Upper lobe of right lung (tissue), 1 donor: ENCODE measurements at regions not wholly inside any gene's neighbourhood (a gene's known extent, or its start where the extent isn't known, plus 50 kb on each side); places are given as distances from the start of the nearest gene placed in this dataset.

Source experiments
- ATAC-seq: fragments of 200-7000 bp; cut with Tn5 transposase; one replicate; pipeline ENCODE4 v1.9.1; 2020; ENCODE audit warnings: mild to moderate bottlenecking, moderate library complexity
- DNase-seq: peaks from one replicate; pipeline ENCODE4 v3.0.0-alpha.2; 2020
- H3K27ac ChIP-seq: fragments of 200-600 bp; one replicate; pipeline ENCODE4 v1.8.0; 2022
- H3K27me3 ChIP-seq: fragments of 200-600 bp; one replicate; pipeline ENCODE4 v1.8.0; 2022; ENCODE audit warnings: mild to moderate bottlenecking
- H3K36me3 ChIP-seq: fragments of 200-600 bp; one replicate; pipeline ENCODE4 v1.8.0; 2022
- H3K4me1 ChIP-seq: fragments of 200-600 bp; one replicate; pipeline ENCODE4 v1.8.0; 2022
- H3K4me3 ChIP-seq: fragments of 200-600 bp; one replicate; pipeline ENCODE4 v1.8.0; 2022; ENCODE audit warnings: mild to moderate bottlenecking
- H3K9me3 ChIP-seq: fragments of 200-600 bp; one replicate; pipeline ENCODE4 v1.8.0; 2022
- CTCF ChIP-seq: fragments of 200-600 bp; IDR thresholded peaks from one replicate; pipeline ENCODE4 v1.8.0; 2022; ENCODE audit warnings: antibody characterized with exemption
- intact Hi-C: fragments of 100-400 bp; cut with DNase I; formaldehyde crosslinking; loops from one replicate; pipeline ENCODE4 v1.11.0; 2022
- donor health status: DM: no; HTN: yes; CAD: no; lungs with severe emphysema.

DNA sequence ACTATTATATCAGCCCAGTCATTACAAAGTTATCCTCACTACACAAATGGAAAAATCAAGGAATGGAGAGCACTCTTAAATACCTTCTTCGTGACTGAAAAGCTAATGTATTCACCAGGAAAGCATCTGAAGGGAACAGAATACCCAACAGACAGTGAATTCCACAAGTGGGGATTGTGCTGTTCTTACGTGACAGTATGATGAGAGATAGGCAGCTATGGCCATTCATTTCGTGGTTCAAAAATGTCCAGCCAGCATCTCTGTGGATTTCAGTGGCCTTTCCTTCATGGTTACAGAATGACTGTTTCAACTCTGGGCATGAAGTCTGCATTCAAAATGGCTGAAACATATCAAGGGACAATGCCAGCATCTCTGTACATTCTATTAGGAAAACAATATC lies 323.8 kb downstream of the PRELID2 start:
- Histone ChIP-seq H3K4me1 (no peaks in the 10 kb centered on the region), H3K4me3 (no peak overlapping the region), H3K27ac (no peak overlapping the region), H3K36me3 (no peaks in the 10 kb centered on the region), H3K27me3 (no peaks in the 10 kb centered on the region), H3K9me3 (no peaks in the 10 kb centered on the region)
- intact Hi-C loops = no loop called here
- TF ChIP-seq CTCF = no peak
- DNase-seq (no peak), ATAC-seq (no peak)

DNA sequence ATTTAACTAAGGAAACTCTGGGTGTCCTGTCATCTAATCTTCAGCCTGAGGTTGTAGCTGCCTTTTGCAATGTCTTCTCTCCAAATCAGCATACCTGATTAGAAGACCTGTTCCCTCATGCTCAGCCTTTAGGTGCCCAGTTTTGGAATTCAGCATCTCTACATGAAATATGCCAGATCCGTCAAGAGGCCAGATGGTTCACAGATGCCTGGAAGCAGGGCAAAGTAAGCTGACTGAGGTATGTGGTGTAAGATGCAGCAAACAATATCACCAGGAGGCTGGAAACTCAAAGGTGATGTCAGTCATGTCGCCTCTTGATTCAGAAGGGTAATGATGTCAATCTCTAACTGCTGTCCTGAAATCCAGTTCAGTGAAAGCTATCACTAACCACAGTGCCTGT lies 324.4 kb downstream of the PRELID2 start:
- no peak for ATAC-seq
- no peak for TF ChIP-seq CTCF
- intact Hi-C loops = no loop called here
- DNase-seq = no peak
- Histone ChIP-seq H3K4me3 (no peak overlapping the region), H3K9me3 (no peaks in the 10 kb centered on the region), H3K36me3 (no peaks in the 10 kb centered on the region), H3K4me1 (no peaks in the 10 kb centered on the region), H3K27me3 (no peaks in the 10 kb centered on the region), H3K27ac (no peak overlapping the region)

DNA sequence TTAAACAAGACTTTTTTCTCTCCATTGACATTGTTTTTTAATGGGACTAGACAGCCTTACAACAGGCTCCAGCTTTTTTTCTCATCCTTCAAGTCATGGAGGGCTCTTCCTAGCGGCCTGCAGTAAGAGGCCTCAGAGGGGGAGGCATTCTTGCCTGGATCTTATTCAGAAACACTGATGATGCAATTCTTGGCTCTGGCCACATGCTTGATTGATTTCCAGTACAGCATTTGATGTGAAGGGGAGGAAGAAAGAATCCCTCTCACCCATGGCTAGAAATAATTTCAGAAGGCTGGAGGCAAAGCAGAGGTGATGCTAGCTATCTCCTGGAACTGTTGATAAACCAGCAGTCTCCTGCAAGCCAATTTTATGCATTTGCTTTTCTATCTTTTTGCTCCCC lies 324.8 kb downstream of the PRELID2 start:
- intact Hi-C loops = no loop called here
- DNase-seq = no peak
- no peaks in the 10 kb centered on the region for H3K9me3 ChIP-seq
- ATAC-seq = no peak
- no peak for TF ChIP-seq CTCF
- H3K36me3 ChIP-seq = no peaks in the 10 kb centered on the region
- H3K4me3 ChIP-seq = no peak overlapping the region
- no peaks in the 10 kb centered on the region for H3K4me1 ChIP-seq
- no peak overlapping the region for H3K27ac ChIP-seq
- no peaks in the 10 kb centered on the region for H3K27me3 ChIP-seq

DNA sequence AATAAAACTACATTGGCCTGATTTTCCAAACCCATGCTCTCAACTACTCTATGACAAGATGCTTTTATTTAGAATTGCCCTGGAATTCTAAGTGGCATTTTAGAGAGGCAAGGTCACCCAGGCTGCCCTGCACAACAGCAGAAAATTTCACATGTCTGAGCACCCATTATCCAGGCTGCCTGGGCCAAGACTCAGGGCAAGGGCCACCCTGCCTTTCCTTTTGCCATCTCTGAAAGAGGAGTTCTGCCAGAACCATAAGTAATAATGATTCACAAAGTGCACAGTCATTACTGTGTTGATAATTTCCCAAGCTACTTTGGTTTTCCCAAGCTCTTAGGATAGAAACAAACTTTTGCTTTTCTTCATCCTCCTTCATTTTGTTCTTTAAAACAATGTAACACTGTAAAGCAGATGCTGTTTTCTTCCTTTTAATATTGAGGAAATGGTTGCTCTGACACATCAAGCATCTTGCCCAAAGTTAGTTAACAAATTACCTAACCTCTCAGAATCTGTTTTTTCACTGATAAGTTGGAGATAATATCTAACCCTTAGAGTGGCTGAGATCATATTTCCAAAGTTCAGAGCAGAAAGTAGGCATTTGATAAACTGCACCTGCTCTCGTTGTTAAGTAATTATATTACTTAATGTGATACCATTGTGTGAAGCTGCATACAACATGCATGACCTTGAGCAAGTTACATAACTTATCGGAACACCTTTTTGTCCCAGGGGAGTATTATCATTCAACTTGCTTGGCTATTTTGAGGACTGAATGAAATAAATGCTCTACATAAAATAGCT lies 325.6 kb downstream of the PRELID2 start:
- H3K4me1 ChIP-seq = no peaks in the 10 kb centered on the region
- ATAC-seq = no peak
- H3K9me3 ChIP-seq = no peaks in the 10 kb centered on the region
- intact Hi-C loops = no loop called here
- DNase-seq = no peak
- H3K36me3 ChIP-seq = no peaks in the 10 kb centered on the region
- H3K27ac ChIP-seq = no peak overlapping the region
- no peak for TF ChIP-seq CTCF
- H3K27me3 ChIP-seq = no peaks in the 10 kb centered on the region
- no peak overlapping the region for H3K4me3 ChIP-seq

GRCh38 chr5:145506185-145506850 lies 328.8 kb downstream of the PRELID2 start:
- no peak for DNase-seq
- Histone ChIP-seq H3K9me3 (no peaks in the 10 kb centered on the region), H3K36me3 (no peaks in the 10 kb centered on the region), H3K27ac (no peak overlapping the region), H3K4me1 (no peaks in the 10 kb centered on the region), H3K4me3 (no peak overlapping the region), H3K27me3 (no peaks in the 10 kb centered on the region)
- intact Hi-C loops = no loop called here
- ATAC-seq = no peak
- no peak for TF ChIP-seq CTCF
